ENCODE measurements at regions not wholly inside any gene's neighbourhood (a gene's known extent, or its start where the extent isn't known, plus 50 kb on each side); places are given as distances from the start of the nearest gene placed in this dataset.
A peak's percentile ranks its signal among the peaks of the same experiment; 100 is the strongest.

- Mint-ChIP-seq H3K4me1 (peaks cover 11% of the 10 kb centered on the region), H3K27ac (no peak overlapping the region), H3K4me3 (no peak overlapping the region), H3K36me3 (ENCODE audit: low read depth) (no peaks in the 10 kb centered on the region), H3K27me3 (ENCODE audit: low read depth) (peaks cover 28% of the 10 kb centered on the region), H3K9me3 (no peaks in the 10 kb centered on the region)
- TF ChIP-seq CTCF (IDR thresholded peaks at IDR 0.05; ENCODE audit: unreplicated experiment in 3 of 3): no peak
These were observed 1246.4 kb downstream of the BRD1 start for GRCh38 chr22:48581205-48581766.

DNA sequence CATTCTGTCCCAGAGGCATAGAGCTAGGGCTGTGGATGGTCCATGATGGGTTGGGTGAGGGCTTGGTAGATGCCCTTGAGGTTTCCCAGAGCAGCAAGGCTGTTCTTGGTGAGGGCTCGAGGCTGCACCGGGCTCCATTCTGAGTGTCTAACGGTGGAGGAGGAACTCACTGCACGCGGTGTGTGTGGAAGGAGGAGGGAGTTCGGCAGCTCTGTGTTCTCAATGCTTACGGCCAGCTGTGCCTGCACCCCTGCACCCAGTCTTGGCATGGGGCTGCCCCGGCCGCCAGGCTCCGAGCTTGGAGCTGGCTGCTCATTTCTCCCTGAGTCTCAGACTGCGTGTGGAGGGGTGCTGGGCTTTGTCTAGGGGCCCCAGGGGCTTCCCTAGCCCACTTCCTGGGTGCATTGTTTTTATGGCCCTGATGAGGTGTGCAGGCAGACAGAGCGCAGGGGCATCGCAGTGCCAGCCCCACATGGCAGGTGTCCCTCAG lies 1247.1 kb downstream of the BRD1 start:
- no peak for TF ChIP-seq CTCF (IDR thresholded peaks at IDR 0.05; ENCODE audit: unreplicated experiment in 3 of 3)
- H3K9me3 Mint-ChIP-seq: no peaks in the 10 kb centered on the region
- H3K27ac Mint-ChIP-seq: no peak overlapping the region
- no peaks in the 10 kb centered on the region for H3K36me3 Mint-ChIP-seq (ENCODE audit: low read depth)
- peaks cover 11% of the 10 kb centered on the region for H3K4me1 Mint-ChIP-seq
- peaks cover 28% of the 10 kb centered on the region for H3K27me3 Mint-ChIP-seq (ENCODE audit: low read depth)
- H3K4me3 Mint-ChIP-seq: no peak overlapping the region

DNA sequence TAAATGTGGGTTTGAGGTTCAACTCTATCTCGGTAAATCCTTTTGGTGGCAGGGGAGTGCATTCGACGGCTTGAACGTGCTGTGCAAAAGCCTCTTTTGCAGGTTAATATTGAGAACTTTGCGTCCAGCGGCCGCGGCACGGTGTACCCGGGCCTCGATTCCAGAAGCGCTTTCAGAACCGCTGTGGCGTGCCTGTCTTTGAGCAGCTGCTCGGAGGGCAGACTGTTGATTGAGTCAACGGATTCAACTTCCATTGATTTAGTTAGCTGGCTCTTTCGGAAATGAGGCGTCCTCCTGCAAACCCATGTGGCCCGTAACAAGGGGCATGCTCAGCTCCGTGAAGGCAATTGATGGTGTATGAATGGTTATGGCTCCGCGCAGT lies 1247.8 kb downstream of the BRD1 start:
- H3K9me3 Mint-ChIP-seq: no peaks in the 10 kb centered on the region
- peaks cover 11% of the 10 kb centered on the region for H3K4me1 Mint-ChIP-seq
- no peak overlapping the region for H3K27ac Mint-ChIP-seq
- no peaks in the 10 kb centered on the region for H3K36me3 Mint-ChIP-seq (ENCODE audit: low read depth)
- H3K4me3 Mint-ChIP-seq: no peak overlapping the region
- H3K27me3 Mint-ChIP-seq (ENCODE audit: low read depth): peaks cover 28% of the 10 kb centered on the region
- TF ChIP-seq CTCF (IDR thresholded peaks at IDR 0.05; ENCODE audit: unreplicated experiment in 3 of 3): no peak

DNA sequence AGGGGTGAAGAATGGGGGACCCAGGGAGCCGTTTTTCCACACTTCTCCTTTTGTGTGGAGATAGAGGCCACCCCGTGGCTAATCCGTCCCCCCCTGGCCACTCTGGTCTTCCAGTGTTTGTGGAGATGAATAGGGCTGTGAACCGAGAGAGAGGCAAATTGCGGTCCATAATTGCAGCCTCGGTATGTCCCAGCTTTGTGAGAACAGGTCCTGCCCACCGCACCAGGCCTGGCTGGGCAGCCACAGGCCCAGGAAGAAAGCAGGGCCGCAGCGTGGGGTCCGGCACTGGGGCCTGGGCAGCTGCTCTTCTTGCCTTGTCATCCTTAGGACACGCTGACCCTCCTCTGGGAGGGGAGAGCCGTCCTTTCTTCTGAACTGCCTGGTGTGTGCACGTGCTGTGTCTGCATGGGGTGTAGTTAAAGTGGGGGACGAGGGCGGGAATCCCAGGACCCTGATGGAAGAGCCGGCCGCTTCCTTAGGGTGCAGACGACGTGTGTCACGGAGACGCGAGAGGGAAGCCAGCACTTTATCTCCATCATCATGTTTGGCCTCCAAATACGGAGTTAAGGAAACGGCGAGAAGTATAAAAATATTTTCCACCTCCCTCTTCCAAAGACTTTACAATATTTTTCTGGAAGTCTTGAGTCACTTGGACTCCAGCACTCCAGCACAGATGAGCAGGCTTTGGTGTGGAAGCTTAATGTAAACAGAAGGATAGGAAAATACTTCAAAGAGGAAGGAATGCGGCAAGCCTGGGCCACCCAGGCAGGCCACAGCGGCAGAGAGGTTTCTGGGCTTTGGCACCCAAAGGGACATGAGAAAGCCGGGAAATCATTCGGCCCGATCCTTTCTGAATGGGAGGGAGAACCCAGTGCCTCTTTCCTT lies 1248.4 kb downstream of the BRD1 start:
- H3K27ac Mint-ChIP-seq: peak overlapping the region in 1 of 3 experiments; percentile 13
- peak overlapping the region in 1 of 3 experiments; percentile 37 for H3K4me3 Mint-ChIP-seq
- peaks cover 35% of the 10 kb centered on the region for H3K27me3 Mint-ChIP-seq (ENCODE audit: low read depth)
- no peak for TF ChIP-seq CTCF (IDR thresholded peaks at IDR 0.05; ENCODE audit: unreplicated experiment in 3 of 3)
- no peaks in the 10 kb centered on the region for H3K36me3 Mint-ChIP-seq (ENCODE audit: low read depth)
- no peaks in the 10 kb centered on the region for H3K9me3 Mint-ChIP-seq
- peaks cover 16% of the 10 kb centered on the region for H3K4me1 Mint-ChIP-seq

DNA sequence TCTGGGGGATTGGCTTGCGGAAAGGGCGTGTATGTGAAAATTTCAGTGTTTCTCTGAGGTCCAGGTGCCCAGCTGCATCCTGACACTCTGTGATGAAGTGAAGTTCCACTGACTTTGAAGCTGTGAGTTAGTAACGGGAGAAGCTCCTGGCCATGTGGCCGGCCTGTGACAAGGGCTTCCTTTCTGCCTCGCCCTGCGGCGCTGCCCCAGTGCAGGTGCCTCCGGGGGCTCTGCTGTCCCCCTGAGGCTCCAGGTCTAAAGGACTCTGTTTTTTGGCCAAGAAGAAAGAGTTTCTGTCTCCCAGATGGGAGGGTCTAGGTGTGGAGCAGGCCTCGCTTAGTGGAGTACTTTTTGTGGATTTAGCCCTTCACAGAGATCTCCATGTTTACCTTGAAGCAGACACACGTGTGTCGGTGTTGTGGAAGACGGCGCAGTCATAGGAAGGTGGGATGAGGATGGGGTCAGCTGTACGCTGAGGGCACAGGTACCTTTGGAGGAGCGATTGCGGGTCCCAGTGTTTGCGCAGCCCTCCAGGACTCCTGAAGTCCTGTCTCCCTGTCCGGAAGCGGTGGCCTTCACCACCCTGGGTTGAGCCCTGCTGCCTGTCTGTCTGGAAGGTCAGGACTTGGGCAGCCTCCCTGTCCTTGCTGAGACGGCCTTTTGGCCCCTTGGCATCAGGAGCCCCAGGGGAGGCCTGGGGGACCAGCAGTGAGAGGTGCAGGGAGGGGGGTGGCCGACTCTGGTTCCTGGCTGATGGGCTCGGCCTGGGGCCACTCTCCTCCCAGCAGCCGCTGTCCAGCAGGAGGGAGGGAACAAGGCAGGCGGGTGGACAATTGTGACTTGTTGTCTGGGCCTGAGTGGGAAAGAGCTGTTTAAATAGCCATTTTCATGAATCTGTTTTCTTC lies 1249.3 kb downstream of the BRD1 start:
- Mint-ChIP-seq H3K4me3 (peak overlapping the region; percentile 61 to 83 (median 77)), H3K36me3 (ENCODE audit: low read depth) (no peaks in the 10 kb centered on the region), H3K27me3 (ENCODE audit: low read depth) (peaks cover 44% of the 10 kb centered on the region), H3K27ac (no peak overlapping the region), H3K4me1 (peaks cover 16% of the 10 kb centered on the region), H3K9me3 (no peaks in the 10 kb centered on the region)
- TF ChIP-seq CTCF (IDR thresholded peaks at IDR 0.05; ENCODE audit: unreplicated experiment in 3 of 3): no peak

All from nephron (organoid).